ENCODE measurements at regions not wholly inside any gene's neighbourhood (a gene's known extent, or its start where the extent isn't known, plus 50 kb on each side); places are given as distances from the start of the nearest gene placed in this dataset.

- no peak for TF ChIP-seq CTCF (IDR thresholded peaks at IDR 0.05)
- TF ChIP-seq POLR2A (IDR thresholded peaks at IDR 0.05): no peak
- TF ChIP-seq POLR2AphosphoS5 (IDR thresholded peaks at IDR 0.05): no peak
- TF ChIP-seq EP300 (IDR thresholded peaks at IDR 0.05): no peak
Measured at GRCh38 chr4:108446556-108446955, 173.8 kb upstream of the RPL34 start.
